ENCODE measurements at regions not wholly inside any gene's neighbourhood (a gene's known extent, or its start where the extent isn't known, plus 50 kb on each side); places are given as distances from the start of the nearest gene placed in this dataset.

- POLR2A ChIA-PET = no interaction called here
- CTCF ChIA-PET = no interaction called here
- Histone ChIP-seq H3K36me3 (replicated peaks in 1 of 2; ENCODE audit: control insufficient read depth in 1 of 2, insufficient read depth in 2 of 2, low read length in 1 of 2) (no peaks in the 10 kb centered on the region), H3K27me3 (ENCODE audit: insufficient read depth) (no peaks in the 10 kb centered on the region), H3K79me2 (ENCODE audit: insufficient read depth) (no peaks in the 10 kb centered on the region), H3K9me3 (no peaks in the 10 kb centered on the region), H3F3A (replicated peaks; ENCODE audit: insufficient read depth) (no peaks in the 10 kb centered on the region), H3K4me2 (no peak overlapping the region), H2AFZ (ENCODE audit: low read depth) (no peak overlapping the region), H4K20me1 (ENCODE audit: insufficient read depth) (no peaks in the 10 kb centered on the region), H3K9ac (no peak overlapping the region), H3K27ac (ENCODE audit: low read depth in 2 of 2, low read length in 1 of 2) (no peak overlapping the region), H3K9me2 (peaks cover 3% of the 10 kb centered on the region; the same call in 1 of the 2 replicates), H3K4me3 (ENCODE audit: low read depth in 2 of 2, low read length in 1 of 2) (no peak overlapping the region), H3K4me1 (ENCODE audit: control insufficient read depth in 1 of 2, insufficient read depth in 2 of 2, low read depth in 1 of 2, low read length in 1 of 2) (peaks cover 0 to 10% of the 10 kb centered on the region in 2 experiments; a peak in 2 of 4 replicates)
- no peak for DNase-seq
- TF ChIP-seq TAF1 (IDR thresholded peaks at IDR 0.05; ENCODE audit: borderline replicate concordance, low read depth, low read length) = no peak
- TF ChIP-seq, protein P1, sequence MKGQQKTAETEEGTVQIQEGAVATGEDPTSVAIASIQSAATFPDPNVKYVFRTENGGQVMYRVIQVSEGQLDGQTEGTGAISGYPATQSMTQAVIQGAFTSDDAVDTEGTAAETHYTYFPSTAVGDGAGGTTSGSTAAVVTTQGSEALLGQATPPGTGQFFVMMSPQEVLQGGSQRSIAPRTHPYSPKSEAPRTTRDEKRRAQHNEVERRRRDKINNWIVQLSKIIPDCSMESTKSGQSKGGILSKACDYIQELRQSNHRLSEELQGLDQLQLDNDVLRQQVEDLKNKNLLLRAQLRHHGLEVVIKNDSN (IDR thresholded peaks at IDR 0.05; ENCODE audit: borderline replicate concordance, low read depth) = no peak
- TF ChIP-seq TEAD4 (IDR thresholded peaks at IDR 0.05; ENCODE audit: borderline replicate concordance, insufficient read depth) = no peak
- no peak for TF ChIP-seq RXRA (IDR thresholded peaks at IDR 0.05; ENCODE audit: borderline replicate concordance, low read depth)
- no peak for TF ChIP-seq EP300 (IDR thresholded peaks at IDR 0.05; ENCODE audit: borderline replicate concordance in 1 of 2, low read depth in 1 of 2, low read length in 1 of 2)
- TF ChIP-seq EZH2phosphoT487 (IDR thresholded peaks at IDR 0.05; ENCODE audit: borderline replicate concordance, low read depth) = no peak
- TF ChIP-seq JUND (IDR thresholded peaks at IDR 0.05) = no peak
- no peak for TF ChIP-seq SMC3 (IDR thresholded peaks at IDR 0.05; ENCODE audit: low read depth, low read length)
- no peak for TF ChIP-seq GABPA (IDR thresholded peaks at IDR 0.05; ENCODE audit: low read depth)
- no peak for TF ChIP-seq GATA2 (CRISPR knock-in tag; IDR thresholded peaks at IDR 0.05)
- no peak for TF ChIP-seq REST (IDR thresholded peaks at IDR 0.05; ENCODE audit: low read depth, low read length)
- TF ChIP-seq, protein P2, sequence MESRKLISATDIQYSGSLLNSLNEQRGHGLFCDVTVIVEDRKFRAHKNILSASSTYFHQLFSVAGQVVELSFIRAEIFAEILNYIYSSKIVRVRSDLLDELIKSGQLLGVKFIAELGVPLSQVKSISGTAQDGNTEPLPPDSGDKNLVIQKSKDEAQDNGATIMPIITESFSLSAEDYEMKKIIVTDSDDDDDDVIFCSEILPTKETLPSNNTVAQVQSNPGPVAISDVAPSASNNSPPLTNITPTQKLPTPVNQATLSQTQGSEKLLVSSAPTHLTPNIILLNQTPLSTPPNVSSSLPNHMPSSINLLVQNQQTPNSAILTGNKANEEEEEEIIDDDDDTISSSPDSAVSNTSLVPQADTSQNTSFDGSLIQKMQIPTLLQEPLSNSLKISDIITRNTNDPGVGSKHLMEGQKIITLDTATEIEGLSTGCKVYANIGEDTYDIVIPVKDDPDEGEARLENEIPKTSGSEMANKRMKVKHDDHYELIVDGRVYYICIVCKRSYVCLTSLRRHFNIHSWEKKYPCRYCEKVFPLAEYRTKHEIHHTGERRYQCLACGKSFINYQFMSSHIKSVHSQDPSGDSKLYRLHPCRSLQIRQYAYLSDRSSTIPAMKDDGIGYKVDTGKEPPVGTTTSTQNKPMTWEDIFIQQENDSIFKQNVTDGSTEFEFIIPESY (IDR thresholded peaks at IDR 0.05; ENCODE audit: borderline replicate concordance, low read depth) = no peak
- TF ChIP-seq MAX (IDR thresholded peaks at IDR 0.05; ENCODE audit: low read depth) = no peak
- no peak for TF ChIP-seq CHD2 (IDR thresholded peaks at IDR 0.05; ENCODE audit: low read length, partially characterized antibody)
- TF ChIP-seq CTCF (IDR thresholded peaks at IDR 0.05) = no peak
- no peak for TF ChIP-seq NFIC (IDR thresholded peaks at IDR 0.05; ENCODE audit: borderline replicate concordance)
- no peak for TF ChIP-seq MEF2A (IDR thresholded peaks at IDR 0.05; ENCODE audit: borderline replicate concordance, low read depth)
- TF ChIP-seq MXI1 (IDR thresholded peaks at IDR 0.05; ENCODE audit: low read depth, low read length) = no peak
- TF ChIP-seq IRF3 (IDR thresholded peaks at IDR 0.05; ENCODE audit: low read depth, low read length) = no peak
- TF ChIP-seq SIN3A (IDR thresholded peaks at IDR 0.05; ENCODE audit: borderline replicate concordance, low read depth, low read length) = no peak
- 14% methylated on average over 1 of the region's 1 CpG for WGBS (ENCODE audit: low lambda C conversion rate)
Observed at GRCh38 chr3:111482574-111482973, 59.4 kb upstream of the CD96 start.
